ENCODE measurements at regions not wholly inside any gene's neighbourhood (a gene's known extent, or its start where the extent isn't known, plus 50 kb on each side); places are given as distances from the start of the nearest gene placed in this dataset.
A peak's percentile ranks its signal among the peaks of the same experiment; 100 is the strongest.
"Not testable (repeated sequence)": the region's sequence is repeated elsewhere in the genome, so short reads cannot be mapped to it uniquely, and the experiment has no call there.

DNA sequence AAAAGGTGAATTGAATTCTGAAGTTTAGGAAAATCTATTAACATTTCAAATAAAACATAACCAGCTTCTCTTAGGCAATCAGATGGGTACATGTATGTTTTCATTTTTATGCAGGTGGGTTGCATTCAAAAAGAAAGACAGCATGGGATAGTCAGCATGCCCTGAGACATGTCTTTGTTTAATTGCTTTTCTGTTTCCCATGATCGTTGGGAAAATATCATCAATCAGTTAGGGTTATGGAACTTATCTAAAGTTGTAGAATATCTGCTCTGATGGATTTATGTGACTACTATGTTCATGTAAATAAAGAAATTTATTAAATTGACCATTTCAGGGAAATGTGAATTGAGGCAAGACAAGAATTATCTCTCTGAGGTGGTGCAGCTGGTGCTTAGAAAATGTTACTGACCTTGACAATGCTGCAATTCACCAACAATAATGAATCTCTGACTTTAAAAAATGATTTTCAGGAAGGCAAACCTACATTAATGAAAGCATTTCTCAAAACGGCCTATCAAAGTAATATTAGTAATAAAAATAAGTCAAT, 112.7 kb downstream of the RFPL4B start:
- DNase-seq (ENCODE audit: low read depth) = no peak

DNA sequence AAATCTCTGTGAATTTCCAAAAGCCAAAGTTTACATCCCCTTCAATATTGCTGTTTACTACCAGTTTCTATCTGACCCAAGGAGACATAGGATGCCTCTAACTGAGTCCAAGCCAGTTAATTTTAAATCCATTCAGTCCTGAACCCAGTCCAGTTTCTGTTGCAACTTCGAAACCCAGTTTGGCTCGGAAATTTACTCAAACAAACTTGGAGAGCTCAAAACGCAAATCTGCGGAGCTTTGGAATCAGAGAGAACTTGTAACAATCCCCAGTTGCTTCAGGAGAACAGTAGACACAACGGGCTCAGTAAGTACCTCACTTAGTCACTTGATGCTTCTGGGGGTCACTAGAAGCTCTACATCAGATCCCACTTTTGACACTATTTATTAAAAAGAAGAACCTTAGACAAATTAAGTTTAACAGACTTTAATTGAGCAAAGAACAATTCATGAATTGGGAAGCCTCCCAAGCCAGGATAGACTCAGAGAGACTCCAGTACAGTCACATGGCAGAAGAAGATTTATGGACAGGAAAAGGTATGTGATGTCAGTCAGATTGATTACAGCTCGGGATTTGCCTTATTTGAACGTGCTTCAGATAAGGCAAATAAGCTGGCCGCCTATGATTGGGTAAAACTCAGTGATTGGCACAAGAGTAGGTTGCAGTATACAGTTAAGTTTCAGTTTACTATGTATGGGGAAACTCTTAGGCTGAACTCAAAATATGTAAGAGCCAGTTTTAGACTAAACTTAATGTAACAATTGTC, 118.0 kb downstream of the RFPL4B start:
- no peak for DNase-seq (ENCODE audit: low read depth)

DNA sequence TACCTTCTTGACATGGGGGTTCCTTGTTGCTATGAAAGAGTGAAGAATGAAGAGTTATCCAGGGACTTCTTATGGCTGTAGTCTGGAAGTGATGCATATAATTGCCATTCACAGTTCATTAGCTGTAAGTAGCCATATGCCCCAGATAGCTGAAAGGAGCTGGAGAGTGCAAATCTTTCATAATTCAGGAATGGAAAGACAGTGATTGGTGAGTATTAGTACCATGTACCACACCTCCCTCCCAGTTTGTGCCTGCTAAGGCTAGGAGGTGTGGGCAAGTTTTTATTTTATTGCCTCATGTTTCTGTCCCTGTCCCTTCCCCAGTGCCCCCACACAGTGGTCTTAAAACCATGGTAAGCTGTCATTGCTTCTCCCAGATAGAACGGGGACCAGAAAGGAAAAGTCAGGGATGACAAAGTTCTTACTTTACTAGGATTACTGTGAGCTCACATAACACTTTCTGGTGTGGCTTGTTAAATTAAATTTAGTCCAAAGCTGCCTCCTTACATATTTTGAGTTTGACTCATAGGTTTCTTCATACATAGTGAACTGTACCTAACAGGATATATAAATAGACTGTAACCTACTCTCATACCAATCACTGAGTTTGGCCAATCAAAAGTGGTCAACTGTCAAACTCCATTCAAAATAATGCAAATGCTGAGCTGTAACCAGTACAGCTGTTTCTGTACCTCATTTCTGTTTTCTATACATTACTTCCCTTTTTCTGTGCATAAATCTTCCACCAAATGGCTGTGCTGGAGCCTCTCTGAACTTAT, 119.4 kb downstream of the RFPL4B start:
- DNase-seq (ENCODE audit: low read depth) = peak; percentile 50

DNA sequence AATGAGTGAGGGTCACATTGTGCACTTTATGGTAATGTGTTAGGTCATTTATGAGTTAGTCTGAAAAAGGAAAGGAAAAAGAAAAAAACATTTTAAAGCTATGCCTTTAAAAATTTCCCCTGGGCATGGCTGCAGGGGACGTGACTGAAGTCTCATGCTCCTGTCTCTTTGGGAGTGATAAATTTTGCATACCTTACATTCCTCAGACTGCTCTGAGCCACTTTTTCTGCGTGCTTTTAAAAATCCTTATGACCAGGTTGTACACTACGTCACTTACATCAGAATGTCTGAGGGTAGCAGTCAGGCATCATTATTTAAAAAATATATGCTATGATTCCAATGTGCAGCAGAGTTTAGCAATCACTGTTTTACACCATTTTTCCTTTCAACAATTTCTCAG, 121.2 kb downstream of the RFPL4B start:
- no peak for DNase-seq (ENCODE audit: low read depth)

DNA sequence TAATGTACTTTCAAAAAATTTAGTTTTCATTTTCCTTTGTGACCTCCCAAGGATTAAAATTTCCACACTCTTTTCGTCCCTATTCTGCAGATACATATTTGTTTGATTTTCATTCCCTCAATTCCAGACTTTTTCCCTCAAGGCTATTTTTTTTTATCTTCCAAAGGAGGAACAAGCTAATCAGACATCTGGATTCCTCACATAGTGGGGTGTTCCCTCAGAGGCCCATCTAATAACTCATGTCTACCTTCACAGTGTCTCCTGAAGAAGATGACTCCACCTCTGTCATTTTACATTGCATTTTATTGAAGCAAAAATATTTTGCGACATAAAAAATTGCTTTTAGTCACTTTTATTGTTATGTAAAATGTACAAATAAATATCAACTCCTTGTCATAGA, 122.2 kb downstream of the RFPL4B start:
- DNase-seq (ENCODE audit: low read depth) = no peak

DNA sequence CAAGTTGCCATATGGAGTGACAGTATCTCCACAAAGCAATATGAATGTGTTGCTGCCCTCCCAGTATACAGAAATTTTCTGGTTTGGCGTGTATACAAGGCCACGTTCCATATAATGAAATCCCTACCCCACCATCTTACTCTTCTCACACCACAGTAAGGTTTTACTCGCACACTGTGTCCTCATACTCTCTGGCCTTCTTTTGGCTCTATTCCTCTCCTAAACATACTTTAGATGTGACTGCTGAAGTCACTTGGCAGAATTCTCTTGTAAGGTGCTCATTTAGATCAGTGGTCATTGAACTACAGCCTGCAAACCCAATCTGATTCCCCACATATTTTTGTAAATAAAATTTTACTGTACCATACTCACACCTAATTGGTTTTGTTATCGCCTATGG, 123.2 kb downstream of the RFPL4B start:
- no peak for DNase-seq (ENCODE audit: low read depth)

DNA sequence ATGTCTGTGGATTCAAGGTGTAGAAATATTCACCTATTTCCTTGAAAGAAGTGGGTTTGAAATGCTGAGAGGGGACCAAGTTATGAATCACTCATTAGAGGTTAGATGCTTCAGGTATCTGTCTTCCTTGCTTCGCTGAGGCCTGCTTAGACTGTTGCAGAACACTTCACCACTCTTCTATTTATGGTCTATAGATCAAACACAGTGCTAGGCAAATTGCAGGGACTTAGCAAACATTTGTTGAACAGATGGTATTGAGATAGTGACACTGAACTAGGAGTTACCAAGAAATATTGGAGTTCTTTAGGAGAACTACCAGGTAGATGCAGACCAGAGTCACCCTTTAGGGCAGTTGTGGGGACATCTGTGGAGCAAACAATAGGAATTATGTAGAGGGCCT, 123.8 kb downstream of the RFPL4B start:
- no peak for DNase-seq (ENCODE audit: low read depth)

DNA sequence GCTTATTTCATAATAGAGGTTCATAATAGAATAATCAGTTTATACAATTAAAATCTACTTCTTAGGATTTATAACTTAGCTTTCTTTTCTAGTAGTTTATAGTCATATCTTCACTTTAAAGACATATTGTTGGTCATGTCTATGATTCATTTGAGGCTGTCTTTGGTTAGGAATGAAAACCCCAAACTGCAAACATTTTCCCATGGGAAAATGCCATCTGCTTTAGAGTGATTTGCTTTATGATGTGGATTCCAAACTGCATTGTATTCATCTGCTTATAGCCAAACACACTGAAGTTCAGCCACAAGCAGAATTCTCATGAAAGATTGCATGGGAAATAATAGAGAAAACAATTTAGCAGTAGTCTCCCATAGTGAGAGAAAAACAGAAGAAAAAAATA, 128.0 kb downstream of the RFPL4B start:
- DNase-seq (ENCODE audit: low read depth) = peak; percentile 91

DNA sequence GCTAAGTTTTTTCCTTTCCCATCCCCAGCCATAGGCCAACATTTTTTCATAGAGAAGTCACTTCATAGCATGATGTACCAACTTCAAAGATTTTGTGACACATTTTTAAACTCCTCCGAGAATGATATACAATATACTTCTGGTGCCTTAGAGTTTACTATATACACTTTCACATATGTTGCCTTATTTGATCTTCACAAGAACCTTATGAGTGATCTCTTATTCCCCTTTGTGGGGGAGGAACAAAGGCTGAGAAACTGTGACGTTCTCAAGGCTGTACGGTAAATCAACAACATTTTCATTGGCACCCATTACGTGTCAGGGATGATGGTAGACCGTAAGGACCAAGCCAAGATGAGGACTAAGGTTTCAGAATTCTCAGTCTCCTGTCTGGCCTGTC, 130.0 kb downstream of the RFPL4B start:
- no peak for DNase-seq (ENCODE audit: low read depth)

DNA sequence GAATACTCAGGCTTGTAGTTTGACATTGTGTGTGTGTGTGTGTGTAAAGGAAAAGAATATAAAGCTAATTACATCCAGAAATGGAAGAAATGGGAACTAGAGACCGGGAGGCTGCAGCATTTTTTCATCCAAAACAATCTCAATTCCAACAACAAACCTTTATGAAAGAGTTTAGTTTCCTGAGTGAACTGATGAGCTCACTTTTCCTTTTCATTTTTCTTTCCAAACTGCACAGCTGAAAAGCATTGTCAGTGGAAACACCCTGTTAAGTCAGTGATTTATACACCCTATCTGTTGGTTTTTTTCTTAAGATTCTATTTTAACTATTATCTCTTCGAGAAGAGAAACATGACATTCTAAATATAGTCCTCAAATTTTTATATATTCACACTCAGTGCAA, 130.9 kb downstream of the RFPL4B start:
- no peak for DNase-seq (ENCODE audit: low read depth)

DNA sequence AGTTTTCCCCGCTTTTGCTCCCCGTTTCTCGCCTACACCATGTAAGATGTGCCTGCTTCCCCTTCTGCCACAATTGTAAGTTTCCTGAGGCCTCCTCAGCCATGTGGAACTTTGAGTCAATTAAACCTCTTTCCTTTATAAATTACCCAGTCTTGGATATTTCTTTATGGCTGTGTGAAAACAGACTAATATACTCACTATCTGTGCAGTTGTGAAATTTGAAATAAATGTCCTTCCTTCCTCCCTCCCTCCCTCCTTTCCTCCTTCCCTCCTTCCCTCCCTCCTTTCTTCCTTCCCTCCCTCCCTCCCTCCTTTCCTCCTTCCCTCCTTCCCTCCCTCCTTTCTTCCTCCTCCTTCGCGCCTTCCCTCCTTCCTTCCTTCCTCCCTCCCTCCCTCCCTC, 132.8 kb downstream of the RFPL4B start:
- not testable (repeated sequence) for DNase-seq (ENCODE audit: low read depth)

DNA sequence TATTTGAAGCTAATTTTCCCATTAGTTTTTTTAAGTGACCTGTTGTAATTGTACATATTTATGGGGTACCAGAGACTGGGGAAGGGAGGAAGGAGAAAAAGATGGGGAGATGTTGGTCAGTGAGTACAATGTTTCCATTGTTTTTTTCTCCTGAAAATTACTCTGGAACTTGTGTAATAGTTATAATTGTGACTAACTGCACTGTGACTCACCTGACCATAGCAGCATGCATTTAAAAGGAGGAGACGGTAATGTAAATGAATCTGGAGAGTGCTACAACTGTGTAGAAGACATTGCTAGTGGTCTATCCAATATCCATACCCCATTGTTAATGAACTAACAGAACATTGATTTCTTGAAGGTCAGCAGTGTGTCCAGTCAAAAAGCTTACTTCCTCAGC, 133.4 kb downstream of the RFPL4B start:
- no peak for DNase-seq (ENCODE audit: low read depth)

DNA sequence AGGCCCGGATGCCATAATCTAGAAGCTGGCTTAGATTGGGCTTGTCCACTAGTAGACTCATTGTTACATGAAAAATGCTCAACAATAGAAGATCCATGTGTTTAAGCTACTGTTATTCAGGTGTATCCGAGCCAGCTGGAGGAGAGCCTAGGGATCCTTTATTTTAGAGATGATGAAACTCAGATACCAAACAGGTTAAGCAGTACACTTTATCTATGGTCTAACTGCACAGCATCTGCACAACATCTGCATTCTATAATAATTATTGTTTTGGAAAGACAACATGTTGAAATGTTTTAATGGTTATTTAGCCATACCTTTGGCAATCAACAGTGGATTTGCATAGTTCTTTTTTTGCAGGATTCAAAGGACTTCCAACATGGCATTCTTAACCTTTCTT, 134.1 kb downstream of the RFPL4B start:
- no peak for DNase-seq (ENCODE audit: low read depth)

DNA sequence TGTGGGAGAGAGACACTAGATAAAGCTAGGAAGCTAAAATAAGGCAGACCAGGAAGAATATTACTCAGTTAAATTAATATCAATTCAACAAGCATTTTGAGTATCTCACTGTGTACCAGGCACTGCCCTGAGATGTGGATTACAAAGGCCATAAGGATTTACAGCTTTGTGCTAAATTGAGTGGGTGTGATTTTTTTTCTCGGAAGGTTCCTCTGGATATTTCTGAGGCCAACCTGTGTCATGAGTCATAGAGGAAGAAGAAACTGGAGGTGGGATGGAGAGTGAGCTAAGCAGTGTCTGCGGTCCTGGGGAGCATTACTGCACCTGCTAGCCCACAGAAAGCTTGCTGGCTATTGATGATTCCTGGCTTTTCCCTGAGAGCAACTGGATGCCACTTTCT, 135.2 kb downstream of the RFPL4B start:
- DNase-seq (ENCODE audit: low read depth) = no peak

DNA sequence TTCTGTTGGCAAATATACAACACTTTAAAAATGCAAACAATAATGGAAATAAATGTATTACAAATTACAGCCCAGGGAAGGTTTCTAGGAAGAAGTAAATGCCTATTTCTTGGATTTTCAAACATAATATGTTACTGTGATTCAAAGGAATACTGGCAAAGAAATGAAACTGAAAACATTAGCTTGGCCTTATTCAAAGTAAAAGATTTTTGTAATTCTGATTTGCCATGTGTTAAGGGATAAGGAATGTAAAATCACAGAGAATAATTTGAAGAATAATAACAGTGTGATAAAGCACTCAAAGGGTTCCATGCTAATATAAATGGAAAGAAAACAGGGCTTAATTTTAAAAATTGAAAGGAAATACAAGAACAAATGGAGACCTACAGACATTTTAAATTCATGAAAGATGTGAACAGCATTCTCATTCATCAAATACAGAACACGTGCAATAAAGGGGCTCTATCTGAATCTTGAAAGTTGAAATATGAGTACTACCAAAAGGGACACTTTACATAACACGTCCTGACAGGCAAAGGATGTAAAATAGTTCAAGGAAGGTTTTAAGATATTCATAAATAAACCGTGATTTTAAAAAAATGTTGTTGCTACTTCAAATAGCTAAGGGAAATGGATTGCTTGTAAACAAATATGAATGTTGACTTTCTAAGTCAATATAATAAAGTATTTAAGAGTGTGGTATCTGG, 138.1 kb downstream of the RFPL4B start:
- DNase-seq (ENCODE audit: low read depth) = no peak

DNA sequence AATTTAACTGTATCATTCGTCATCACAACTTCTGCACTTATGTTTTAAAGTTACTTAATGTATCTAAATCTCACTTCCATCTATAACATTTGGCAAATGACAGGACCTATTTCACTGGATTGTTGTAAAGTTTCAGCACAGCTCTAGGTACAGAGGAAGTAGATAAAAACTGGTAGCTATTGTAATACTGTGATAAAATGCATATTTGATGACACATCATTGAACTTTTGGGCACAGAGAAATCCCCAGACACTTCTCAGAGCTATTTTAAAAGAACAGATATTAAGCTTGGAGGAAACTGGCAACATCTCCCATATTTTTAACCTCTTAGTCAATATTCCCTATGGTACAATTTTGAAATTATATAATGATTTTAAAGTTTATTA, 138.7 kb downstream of the RFPL4B start:
- DNase-seq (ENCODE audit: low read depth) = no peak

DNA sequence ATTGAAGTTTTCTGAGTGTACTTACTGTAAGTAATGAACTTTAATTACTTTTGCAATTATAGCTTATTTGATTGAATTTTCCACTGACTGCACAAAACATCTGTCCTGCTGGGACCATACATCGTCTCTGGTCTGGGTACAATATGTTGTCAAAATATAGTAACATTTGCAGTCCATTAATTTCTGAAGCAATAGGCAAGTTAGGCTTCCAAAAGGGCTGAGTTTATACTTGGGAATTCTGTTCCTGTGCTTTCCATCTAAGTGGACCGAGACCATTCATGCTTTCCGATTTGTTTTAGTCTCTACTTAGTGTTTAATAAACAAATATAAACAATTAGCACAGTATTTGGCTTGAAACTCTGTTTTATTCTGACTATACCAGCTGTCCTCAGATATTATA, 139.3 kb downstream of the RFPL4B start:
- DNase-seq (ENCODE audit: low read depth) = no peak

DNA sequence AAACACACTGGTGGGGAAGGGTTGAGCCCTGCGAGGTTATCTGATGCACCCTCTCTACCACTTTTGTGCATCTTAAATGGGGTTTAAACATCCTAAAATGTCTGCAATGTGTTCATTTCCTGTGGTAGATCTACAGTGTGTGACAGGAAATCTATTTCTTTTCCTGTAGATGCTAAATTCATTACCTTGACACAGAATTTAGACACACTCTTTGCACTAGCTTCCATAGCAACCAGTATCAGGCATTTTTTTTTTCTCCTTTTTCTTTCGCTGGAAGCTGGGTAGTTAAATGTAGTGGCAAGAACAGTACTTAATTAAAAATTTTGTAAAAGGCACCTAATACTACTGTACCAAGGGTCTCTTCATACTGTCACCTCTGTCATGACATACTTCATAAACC, 141.1 kb downstream of the RFPL4B start:
- DNase-seq (ENCODE audit: low read depth) = no peak

DNA sequence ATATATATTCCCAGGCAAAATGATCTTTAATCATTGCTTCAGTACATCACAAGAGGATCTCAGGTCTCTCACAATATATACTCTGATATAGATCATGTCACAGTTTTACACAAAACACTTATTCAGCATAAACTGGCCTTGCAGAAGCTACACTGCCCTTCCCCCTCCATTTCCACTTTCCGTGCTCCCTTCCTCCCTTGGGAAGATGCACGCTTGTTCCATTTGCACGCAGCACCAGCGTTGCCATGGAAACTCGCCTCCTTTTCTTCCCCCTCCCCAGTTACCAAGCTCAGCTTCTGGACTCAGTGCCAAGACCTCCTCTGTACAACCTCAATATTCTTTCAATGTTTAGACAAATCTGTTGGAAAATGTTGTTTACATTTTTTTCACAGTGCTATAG, 154.6 kb downstream of the RFPL4B start:
- DNase-seq (ENCODE audit: low read depth) = no peak

DNA sequence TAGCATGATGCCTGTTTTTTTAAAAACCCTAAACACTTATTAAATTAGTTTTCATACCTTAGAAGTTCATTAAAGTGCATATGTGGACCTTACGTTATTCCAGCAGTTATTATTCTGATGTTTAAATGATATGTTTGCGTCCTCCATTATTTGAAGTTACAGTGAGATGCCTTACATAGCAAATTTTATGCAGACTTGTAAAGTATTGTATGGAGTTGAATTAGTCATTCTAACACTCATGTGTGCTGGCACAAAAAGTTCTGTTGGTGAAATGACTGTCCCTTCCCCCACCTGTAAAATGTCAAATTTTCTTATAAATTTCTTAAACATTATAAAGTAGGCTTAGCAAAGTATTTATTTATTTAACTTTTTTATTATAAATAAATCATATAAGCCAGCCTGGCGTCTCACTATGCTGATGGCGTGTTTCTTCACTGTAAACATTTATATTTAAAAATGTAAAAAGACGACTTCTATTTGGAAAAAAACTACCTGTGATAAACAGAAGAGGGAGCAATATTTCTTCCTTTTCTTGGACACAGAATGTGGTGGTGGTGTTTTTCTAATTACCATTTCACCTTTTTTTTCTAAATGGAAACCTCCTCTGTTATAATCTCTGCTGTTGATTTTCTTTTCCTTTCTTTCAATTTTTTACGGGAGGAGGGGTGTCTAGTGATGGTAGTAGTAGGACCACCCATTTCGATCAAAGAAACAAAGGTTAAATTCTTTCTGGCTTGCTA, 155.4 kb downstream of the RFPL4B start:
- no peak for DNase-seq (ENCODE audit: low read depth)

DNA sequence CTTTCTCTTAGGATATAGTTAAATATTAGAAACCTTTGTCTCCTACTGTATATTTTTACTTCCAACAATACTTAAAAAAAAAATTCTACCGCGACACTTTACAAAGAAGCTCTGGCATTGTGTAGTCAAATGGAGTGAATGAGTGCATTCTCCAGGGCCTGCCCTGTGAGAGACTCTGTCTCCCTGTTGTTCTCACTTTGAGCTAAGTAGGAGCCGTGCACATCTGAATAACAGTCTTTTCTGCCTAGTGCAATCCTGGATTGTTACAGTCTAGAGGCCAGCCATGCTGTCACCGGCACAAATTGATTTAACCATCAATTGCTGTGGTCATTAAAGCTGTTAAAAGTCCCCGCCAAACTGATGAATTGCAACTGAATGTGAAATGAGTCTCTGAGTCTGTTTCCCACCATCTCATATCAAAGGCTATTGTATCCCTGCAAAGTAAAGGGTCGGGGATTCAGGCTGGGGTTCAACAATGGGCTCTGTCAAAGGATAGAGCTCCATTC, 156.0 kb downstream of the RFPL4B start:
- no peak for DNase-seq (ENCODE audit: low read depth)

DNA sequence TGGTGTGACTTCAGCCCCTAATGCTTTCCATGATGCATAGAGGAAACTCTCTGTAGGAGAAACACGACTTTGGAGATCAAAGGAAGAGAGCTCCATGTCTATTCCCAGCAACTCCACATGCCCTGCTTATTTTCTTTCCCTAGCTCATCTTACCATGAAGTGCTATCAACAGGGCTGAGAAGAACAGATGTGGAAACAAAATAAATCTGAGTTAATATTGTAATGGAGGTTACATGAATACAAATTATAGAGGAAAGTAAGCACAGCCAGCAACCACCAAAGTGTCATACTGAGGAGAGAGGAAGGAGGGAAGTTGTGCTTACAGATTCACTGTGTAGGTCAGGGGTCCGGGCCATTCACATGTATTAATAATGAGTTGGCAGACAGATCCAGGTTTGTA, 157.5 kb downstream of the RFPL4B start:
- DNase-seq (ENCODE audit: low read depth) = no peak
